GM12878 (cell line): ENCODE measurements at regions not wholly inside any gene's neighbourhood (a gene's known extent, or its start where the extent isn't known, plus 50 kb on each side); places are given as distances from the start of the nearest gene placed in this dataset.

ENCODE experiments used
- ATAC-seq: fragments of 200-7000 bp; cut with Tn5 transposase; 3 replicates; pipeline ENCODE4 v1.9.1; 2020; ENCODE audit warnings: mild to moderate bottlenecking, moderate library complexity
- BruUV-seq: library from RNA; stranded (reverse); fragments of 400-500 nt; replicated peaks from 2 replicates; lab custom pipeline; 2021; lab: Mats Ljungman, UMichigan
- CTCF ChIA-PET: fragments of 300-600 bp; sonication (Branson Sonifier 250); formaldehyde crosslinking; extraction: SDS; loops from one replicate; lab custom pipeline; 2021; ENCODE audit warnings: inconsistent platforms; lab: Yijun Ruan, JAX
- POLR2A ChIA-PET: fragments of 350-600 bp; formaldehyde crosslinking; extraction: SDS; loops from one replicate; lab custom pipeline; 2021; ENCODE audit warnings: inconsistent platforms; lab: Charles Lee
- RAD21 ChIA-PET: fragments of 300-600 bp; sonication (Branson Sonifier 250); formaldehyde crosslinking; loops from one replicate; lab custom pipeline; 2023; ENCODE audit warnings: antibody characterized with exemption; ENCODE audit not compliant: unreplicated experiment; lab: Charles Lee
- SMC1A ChIA-PET: fragments of 300-600 bp; sonication (Branson Sonifier 250); formaldehyde crosslinking; loops from one replicate; lab custom pipeline; 2023; ENCODE audit not compliant: unreplicated experiment, uncharacterized antibody; lab: Charles Lee
- DNase-seq: peaks from one replicate; pipeline ENCODE4 v3.0.0-alpha.2; 2011; ENCODE audit warnings: low read depth, low spot score
- FAIRE-seq: peaks from 3 replicates; lab custom pipeline; 2011; peaks lifted over from hg19 to GRCh38; lab: Jason Lieb, UNC
- H2AFZ ChIP-seq: 2 replicates; pipeline ENCODE4 v1.6.0; 2011; ENCODE audit warnings: low read depth, low read length, control low read depth; ENCODE audit not compliant: control insufficient read depth
- H3K27ac ChIP-seq: 2 replicates; pipeline ENCODE4 v1.5.1; 2011; ENCODE audit warnings: control low read depth; ENCODE audit not compliant: control insufficient read depth, insufficient read depth
- H3K27me3 ChIP-seq, 2 experiments: replicated peaks in 1 of 2; 2 replicates each; pipeline versions ENCODE4 v1.6.0 to v1.6.1; 2011; ENCODE audit warnings: low read length in 1 of 2; ENCODE audit not compliant: control insufficient read depth in 2 of 2, insufficient read depth in 2 of 2
- H3K36me3 ChIP-seq, 2 experiments: 2 replicates each; pipeline ENCODE4 v1.5.1; 2011; ENCODE audit warnings: low read length in 1 of 2; ENCODE audit not compliant: control insufficient read depth in 2 of 2, insufficient read depth in 2 of 2
- H3K4me1 ChIP-seq: 2 replicates; pipeline ENCODE4 v1.6.1; 2011; ENCODE audit warnings: mild to moderate bottlenecking, low read length, moderate library complexity, mixed read lengths; ENCODE audit not compliant: control insufficient read depth, insufficient read depth
- H3K4me2 ChIP-seq: 2 replicates; pipeline ENCODE4 v1.6.0; 2011; ENCODE audit warnings: control low read depth; ENCODE audit not compliant: control insufficient read depth, insufficient read depth
- H3K4me3 ChIP-seq: fragments of 200-600 bp; sonication (generic); 2 replicates; pipeline ENCODE4 v1.5.1; 2016
- H3K79me2 ChIP-seq: 2 replicates; pipeline ENCODE4 v1.6.0; 2011; ENCODE audit warnings: low read length; ENCODE audit not compliant: control insufficient read depth, insufficient read depth
- H3K9ac ChIP-seq: 2 replicates; pipeline ENCODE4 v1.8.0; 2011; ENCODE audit warnings: low read length, control low read depth, mixed read lengths; ENCODE audit not compliant: control insufficient read depth, insufficient read depth
- H3K9me3 ChIP-seq: replicated peaks from 3 replicates; pipeline ENCODE4 v1.5.1; 2011; ENCODE audit warnings: mild to moderate bottlenecking, low read length; ENCODE audit not compliant: control insufficient read depth, insufficient read depth
- H4K20me1 ChIP-seq: 2 replicates; pipeline ENCODE4 v1.6.0; 2011; ENCODE audit not compliant: control insufficient read depth, insufficient read depth
- BHLHE40 ChIP-seq, 2 experiments: fragments of 450-650 bp in 1 of 2; IDR thresholded peaks; 2 replicates each; pipeline ENCODE4 v1.6.1; 2011 to 2017; ENCODE audit warnings: low read depth in 2 of 2, borderline replicate concordance in 1 of 2, improper control_type of control experiment in 1 of 2, low read length in 1 of 2, mild to moderate bottlenecking in 1 of 2
- CBFB ChIP-seq: IDR thresholded peaks from 2 replicates; pipeline ENCODE4 v1.6.1; 2016; ENCODE audit warnings: antibody characterized with exemption, low read depth
- HDAC2 ChIP-seq: fragments of 200-600 bp; sonication (generic); IDR thresholded peaks from 2 replicates; pipeline ENCODE4 v1.6.1; 2017
- HDAC6 ChIP-seq: fragments of 200-600 bp; sonication (generic); IDR thresholded peaks from one replicate; pipeline ENCODE4 v1.8.0; 2017; ENCODE audit warnings: antibody characterized with exemption; ENCODE audit not compliant: unreplicated experiment
- IKZF1 ChIP-seq: fragments of 450-650 bp; conservative IDR thresholded peaks from 2 replicates; pipeline ENCODE4 v1.6.1; 2017; ENCODE audit warnings: antibody characterized with exemption, mild to moderate bottlenecking
- IRF5 ChIP-seq: fragments of 450-650 bp; IDR thresholded peaks from 2 replicates; pipeline ENCODE4 v1.6.1; 2017; ENCODE audit warnings: borderline replicate concordance
- PAX8 ChIP-seq: fragments of 450-650 bp; IDR thresholded peaks from 2 replicates; pipeline ENCODE4 v1.6.1; 2017; ENCODE audit warnings: mild to moderate bottlenecking, moderate library complexity
- POLR2A ChIP-seq: IDR thresholded peaks from 2 replicates; pipeline ENCODE4 v1.6.1; 2011; ENCODE audit warnings: low read depth, mild to moderate bottlenecking, low read length
- POU2F2 ChIP-seq: IDR thresholded peaks from 3 replicates; pipeline ENCODE4 v1.6.1; 2011; ENCODE audit warnings: low read depth, mild to moderate bottlenecking, low read length, borderline replicate concordance
- RBBP5 ChIP-seq: fragments of 200-600 bp; sonication (generic); conservative IDR thresholded peaks from 2 replicates; pipeline ENCODE4 v1.6.1; 2016
- SIX5 ChIP-seq: IDR thresholded peaks from 2 replicates; pipeline ENCODE4 v1.6.1; 2011; ENCODE audit warnings: mild to moderate bottlenecking, low read depth, low read length, moderate library complexity; ENCODE audit not compliant: severe bottlenecking
- SREBF2 ChIP-seq: IDR thresholded peaks from 2 replicates; pipeline ENCODE4 v1.6.1; 2012; ENCODE audit warnings: mild to moderate bottlenecking, low read length
- YY1 ChIP-seq: IDR thresholded peaks from 2 replicates; pipeline ENCODE4 v1.6.1; 2011; ENCODE audit warnings: low read depth, mild to moderate bottlenecking, low read length
- WGBS: methylation state at CpG from one replicate; pipeline ENCODE4 v1.1.6; 2016; ENCODE audit warnings: low lambda C conversion rate; ENCODE audit not compliant: insufficient replicate concordance, insufficient coverage; ENCODE audit errors: missing lambda C conversion rate; 5-methylcytosine and 5-hydroxymethylcytosine counted together
- in situ Hi-C: fragments of 300-500 bp; cut with MboI; formaldehyde crosslinking; loops from 9 replicates; pipeline ENCODE4 v1.14.3; 2018; ENCODE audit warnings: mixed read lengths
- intact Hi-C: fragments of 100-400 bp; cut with micrococcal nuclease; formaldehyde crosslinking; loops from one replicate; pipeline ENCODE4 v1.14.2; 2022; ENCODE audit not compliant: unreplicated experiment
- TF ChIP-seq, protein P1 (sequence below): fragments of 150-350 bp; IDR thresholded peaks from 2 replicates; pipeline ENCODE4 v1.6.1; 2014; ENCODE audit warnings: mild to moderate bottlenecking, low read depth, low read length
- TF ChIP-seq, protein P2 (sequence below): fragments of 450-650 bp; IDR thresholded peaks from 2 replicates; pipeline ENCODE4 v1.6.1; 2017; ENCODE audit warnings: mild to moderate bottlenecking
- TF ChIP-seq, protein P3 (sequence below): fragments of 450-650 bp; IDR thresholded peaks from 2 replicates; pipeline ENCODE4 v1.6.1; 2016; ENCODE audit warnings: mild to moderate bottlenecking
- TF ChIP-seq, protein P4 (sequence below): fragments of 450-650 bp; IDR thresholded peaks from 2 replicates; pipeline ENCODE4 v1.6.1; 2017; ENCODE audit warnings: mild to moderate bottlenecking, moderate library complexity

GRCh38 chr2:146623771-146624170 is 1221.1 kb upstream of the ACVR2A start:
- CTCF ChIA-PET = no interaction called here
- no peaks in the 10 kb centered on the region for H3K4me1 ChIP-seq
- no peak overlapping the region for H3K4me3 ChIP-seq
- no peaks in the 10 kb centered on the region for H3K9me3 ChIP-seq
- H3K36me3 ChIP-seq = no peaks in the 10 kb centered on the region
- BruUV-seq = no TSS peak
- no peak overlapping the region for H2AFZ ChIP-seq
- SMC1A ChIA-PET = interaction anchor here (0.6 to 1.3 kb wide), 2 partner anchors 9 to 103 kb away, joined by 3 read pairs; no protein-coding TSS in a partner anchor
- no peak for DNase-seq
- ATAC-seq = no peak
- POLR2A ChIA-PET = no interaction called here
- RAD21 ChIA-PET = no interaction called here
- H3K4me2 ChIP-seq = no peak overlapping the region
- in situ Hi-C loops (no loop called here), intact Hi-C loops (no loop called here)
- 17% methylated on average over 3 of the region's 3 CpGs for WGBS
- H4K20me1 ChIP-seq = no peaks in the 10 kb centered on the region
- no peak overlapping the region for H3K9ac ChIP-seq
- no peak for FAIRE-seq
- no peaks in the 10 kb centered on the region for H3K27me3 ChIP-seq
- H3K27ac ChIP-seq = no peak overlapping the region
- H3K79me2 ChIP-seq = no peaks in the 10 kb centered on the region
- no peak for TF ChIP-seq BHLHE40 (IDR thresholded peaks at IDR 0.05; ENCODE audit: borderline replicate concordance in 1 of 2, low read depth in 2 of 2, low read length in 1 of 2)
- TF ChIP-seq, protein P1, sequence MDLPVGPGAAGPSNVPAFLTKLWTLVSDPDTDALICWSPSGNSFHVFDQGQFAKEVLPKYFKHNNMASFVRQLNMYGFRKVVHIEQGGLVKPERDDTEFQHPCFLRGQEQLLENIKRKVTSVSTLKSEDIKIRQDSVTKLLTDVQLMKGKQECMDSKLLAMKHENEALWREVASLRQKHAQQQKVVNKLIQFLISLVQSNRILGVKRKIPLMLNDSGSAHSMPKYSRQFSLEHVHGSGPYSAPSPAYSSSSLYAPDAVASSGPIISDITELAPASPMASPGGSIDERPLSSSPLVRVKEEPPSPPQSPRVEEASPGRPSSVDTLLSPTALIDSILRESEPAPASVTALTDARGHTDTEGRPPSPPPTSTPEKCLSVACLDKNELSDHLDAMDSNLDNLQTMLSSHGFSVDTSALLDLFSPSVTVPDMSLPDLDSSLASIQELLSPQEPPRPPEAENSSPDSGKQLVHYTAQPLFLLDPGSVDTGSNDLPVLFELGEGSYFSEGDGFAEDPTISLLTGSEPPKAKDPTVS = no peak
- TF ChIP-seq, protein P2, sequence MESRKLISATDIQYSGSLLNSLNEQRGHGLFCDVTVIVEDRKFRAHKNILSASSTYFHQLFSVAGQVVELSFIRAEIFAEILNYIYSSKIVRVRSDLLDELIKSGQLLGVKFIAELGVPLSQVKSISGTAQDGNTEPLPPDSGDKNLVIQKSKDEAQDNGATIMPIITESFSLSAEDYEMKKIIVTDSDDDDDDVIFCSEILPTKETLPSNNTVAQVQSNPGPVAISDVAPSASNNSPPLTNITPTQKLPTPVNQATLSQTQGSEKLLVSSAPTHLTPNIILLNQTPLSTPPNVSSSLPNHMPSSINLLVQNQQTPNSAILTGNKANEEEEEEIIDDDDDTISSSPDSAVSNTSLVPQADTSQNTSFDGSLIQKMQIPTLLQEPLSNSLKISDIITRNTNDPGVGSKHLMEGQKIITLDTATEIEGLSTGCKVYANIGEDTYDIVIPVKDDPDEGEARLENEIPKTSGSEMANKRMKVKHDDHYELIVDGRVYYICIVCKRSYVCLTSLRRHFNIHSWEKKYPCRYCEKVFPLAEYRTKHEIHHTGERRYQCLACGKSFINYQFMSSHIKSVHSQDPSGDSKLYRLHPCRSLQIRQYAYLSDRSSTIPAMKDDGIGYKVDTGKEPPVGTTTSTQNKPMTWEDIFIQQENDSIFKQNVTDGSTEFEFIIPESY = no peak
- no peak for TF ChIP-seq SIX5
- no peak for TF ChIP-seq PAX8
- TF ChIP-seq IKZF1 = no peak
- TF ChIP-seq HDAC2 = no peak
- no peak for TF ChIP-seq POLR2A
- no peak for TF ChIP-seq HDAC6
- no peak for TF ChIP-seq POU2F2
- TF ChIP-seq IRF5 = no peak
- TF ChIP-seq, protein P3, sequence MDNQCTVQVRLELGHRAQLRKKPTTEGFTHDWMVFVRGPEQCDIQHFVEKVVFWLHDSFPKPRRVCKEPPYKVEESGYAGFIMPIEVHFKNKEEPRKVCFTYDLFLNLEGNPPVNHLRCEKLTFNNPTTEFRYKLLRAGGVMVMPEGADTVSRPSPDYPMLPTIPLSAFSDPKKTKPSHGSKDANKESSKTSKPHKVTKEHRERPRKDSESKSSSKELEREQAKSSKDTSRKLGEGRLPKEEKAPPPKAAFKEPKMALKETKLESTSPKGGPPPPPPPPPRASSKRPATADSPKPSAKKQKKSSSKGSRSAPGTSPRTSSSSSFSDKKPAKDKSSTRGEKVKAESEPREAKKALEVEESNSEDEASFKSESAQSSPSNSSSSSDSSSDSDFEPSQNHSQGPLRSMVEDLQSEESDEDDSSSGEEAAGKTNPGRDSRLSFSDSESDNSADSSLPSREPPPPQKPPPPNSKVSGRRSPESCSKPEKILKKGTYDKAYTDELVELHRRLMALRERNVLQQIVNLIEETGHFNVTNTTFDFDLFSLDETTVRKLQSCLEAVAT = no peak
- no peak for TF ChIP-seq YY1
- TF ChIP-seq, protein P4, sequence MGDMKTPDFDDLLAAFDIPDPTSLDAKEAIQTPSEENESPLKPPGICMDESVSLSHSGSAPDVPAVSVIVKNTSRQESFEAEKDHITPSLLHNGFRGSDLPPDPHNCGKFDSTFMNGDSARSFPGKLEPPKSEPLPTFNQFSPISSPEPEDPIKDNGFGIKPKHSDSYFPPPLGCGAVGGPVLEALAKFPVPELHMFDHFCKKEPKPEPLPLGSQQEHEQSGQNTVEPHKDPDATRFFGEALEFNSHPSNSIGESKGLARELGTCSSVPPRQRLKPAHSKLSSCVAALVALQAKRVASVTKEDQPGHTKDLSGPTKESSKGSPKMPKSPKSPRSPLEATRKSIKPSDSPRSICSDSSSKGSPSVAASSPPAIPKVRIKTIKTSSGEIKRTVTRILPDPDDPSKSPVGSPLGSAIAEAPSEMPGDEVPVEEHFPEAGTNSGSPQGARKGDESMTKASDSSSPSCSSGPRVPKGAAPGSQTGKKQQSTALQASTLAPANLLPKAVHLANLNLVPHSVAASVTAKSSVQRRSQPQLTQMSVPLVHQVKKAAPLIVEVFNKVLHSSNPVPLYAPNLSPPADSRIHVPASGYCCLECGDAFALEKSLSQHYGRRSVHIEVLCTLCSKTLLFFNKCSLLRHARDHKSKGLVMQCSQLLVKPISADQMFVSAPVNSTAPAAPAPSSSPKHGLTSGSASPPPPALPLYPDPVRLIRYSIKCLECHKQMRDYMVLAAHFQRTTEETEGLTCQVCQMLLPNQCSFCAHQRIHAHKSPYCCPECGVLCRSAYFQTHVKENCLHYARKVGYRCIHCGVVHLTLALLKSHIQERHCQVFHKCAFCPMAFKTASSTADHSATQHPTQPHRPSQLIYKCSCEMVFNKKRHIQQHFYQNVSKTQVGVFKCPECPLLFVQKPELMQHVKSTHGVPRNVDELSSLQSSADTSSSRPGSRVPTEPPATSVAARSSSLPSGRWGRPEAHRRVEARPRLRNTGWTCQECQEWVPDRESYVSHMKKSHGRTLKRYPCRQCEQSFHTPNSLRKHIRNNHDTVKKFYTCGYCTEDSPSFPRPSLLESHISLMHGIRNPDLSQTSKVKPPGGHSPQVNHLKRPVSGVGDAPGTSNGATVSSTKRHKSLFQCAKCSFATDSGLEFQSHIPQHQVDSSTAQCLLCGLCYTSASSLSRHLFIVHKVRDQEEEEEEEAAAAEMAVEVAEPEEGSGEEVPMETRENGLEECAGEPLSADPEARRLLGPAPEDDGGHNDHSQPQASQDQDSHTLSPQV = no peak
- no peak for TF ChIP-seq SREBF2
- no peak for TF ChIP-seq RBBP5
- TF ChIP-seq CBFB = no peak
